ENCODE measurements at regions not wholly inside any gene's neighbourhood (a gene's known extent, or its start where the extent isn't known, plus 50 kb on each side); places are given as distances from the start of the nearest gene placed in this dataset.

DNA sequence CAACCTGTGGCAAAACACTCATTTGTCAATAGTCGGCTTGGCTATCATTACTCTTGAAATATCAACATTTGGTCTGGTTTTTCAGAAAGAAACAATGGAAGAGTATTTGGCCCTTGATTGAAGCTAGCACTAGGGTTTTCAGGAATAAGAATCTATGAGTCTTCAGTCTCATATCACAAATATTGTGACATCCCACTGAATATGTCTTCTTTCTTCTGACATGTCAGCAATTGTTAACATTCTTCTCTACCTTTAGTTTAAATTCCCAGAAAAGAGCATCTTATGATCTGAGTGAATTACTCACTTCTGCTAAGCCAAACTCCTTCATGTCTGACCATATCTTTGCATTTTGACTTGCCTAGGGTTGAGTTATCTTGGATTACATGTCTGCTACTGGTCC is 435.2 kb upstream of the SEMA3D start:
- TF ChIP-seq, protein P1, sequence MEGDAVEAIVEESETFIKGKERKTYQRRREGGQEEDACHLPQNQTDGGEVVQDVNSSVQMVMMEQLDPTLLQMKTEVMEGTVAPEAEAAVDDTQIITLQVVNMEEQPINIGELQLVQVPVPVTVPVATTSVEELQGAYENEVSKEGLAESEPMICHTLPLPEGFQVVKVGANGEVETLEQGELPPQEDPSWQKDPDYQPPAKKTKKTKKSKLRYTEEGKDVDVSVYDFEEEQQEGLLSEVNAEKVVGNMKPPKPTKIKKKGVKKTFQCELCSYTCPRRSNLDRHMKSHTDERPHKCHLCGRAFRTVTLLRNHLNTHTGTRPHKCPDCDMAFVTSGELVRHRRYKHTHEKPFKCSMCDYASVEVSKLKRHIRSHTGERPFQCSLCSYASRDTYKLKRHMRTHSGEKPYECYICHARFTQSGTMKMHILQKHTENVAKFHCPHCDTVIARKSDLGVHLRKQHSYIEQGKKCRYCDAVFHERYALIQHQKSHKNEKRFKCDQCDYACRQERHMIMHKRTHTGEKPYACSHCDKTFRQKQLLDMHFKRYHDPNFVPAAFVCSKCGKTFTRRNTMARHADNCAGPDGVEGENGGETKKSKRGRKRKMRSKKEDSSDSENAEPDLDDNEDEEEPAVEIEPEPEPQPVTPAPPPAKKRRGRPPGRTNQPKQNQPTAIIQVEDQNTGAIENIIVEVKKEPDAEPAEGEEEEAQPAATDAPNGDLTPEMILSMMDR (IDR thresholded peaks at IDR 0.05) = no peak
- no peak for TF ChIP-seq ZFX (IDR thresholded peaks at IDR 0.05; ENCODE audit: borderline replicate concordance)
- no peak overlapping the region for H3K27ac ChIP-seq

- no peak overlapping the region for H3K27ac ChIP-seq
- no peak for TF ChIP-seq ZFX (IDR thresholded peaks at IDR 0.05; ENCODE audit: borderline replicate concordance)
- TF ChIP-seq, protein P1 (IDR thresholded peaks at IDR 0.05) = no peak
Measured at GRCh38 chr7:85620936-85621685, 434.3 kb upstream of the SEMA3D start.

DNA sequence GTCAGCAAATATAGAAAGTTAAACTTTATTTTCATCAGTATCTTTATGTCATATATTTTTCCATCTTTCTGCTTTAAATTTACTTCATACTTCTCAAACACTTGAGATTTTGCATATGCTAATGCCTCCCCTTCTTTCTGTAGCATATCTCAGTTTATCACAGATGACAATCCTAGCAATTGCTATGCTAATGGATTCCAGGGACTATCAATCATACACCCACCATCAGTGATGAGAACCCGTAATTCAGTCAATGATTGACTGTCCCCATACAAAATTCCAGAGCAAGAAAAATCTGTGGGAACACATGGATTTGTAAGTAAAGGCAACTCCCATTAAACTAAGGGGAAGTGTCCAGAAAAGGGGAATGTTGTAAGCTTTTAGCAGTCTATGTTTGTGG is 432.4 kb upstream of the SEMA3D start:
- TF ChIP-seq, protein P1 (IDR thresholded peaks at IDR 0.05) = no peak
- TF ChIP-seq ZFX (IDR thresholded peaks at IDR 0.05; ENCODE audit: borderline replicate concordance) = no peak
- H3K27ac ChIP-seq = no peak overlapping the region

DNA sequence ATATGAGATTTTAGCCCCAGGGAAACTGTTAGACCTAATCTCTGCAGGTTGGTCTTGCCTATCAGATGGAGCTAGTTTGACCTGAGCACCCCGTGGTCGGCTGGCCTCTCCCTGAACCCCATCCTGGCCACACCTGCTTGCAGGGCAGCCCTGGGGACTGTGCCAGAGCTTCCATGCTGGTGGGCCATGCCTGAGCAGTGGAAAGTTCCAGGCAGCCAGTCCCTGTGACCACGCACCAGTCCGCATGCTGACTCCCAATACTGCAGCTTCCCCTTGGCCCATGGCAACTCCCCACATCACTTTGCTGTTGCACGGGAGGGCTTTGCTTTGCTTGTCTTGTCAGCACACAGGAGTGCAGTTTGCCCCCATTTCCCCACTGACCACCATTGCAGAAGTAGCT is 427.8 kb upstream of the SEMA3D start:
- H3K27ac ChIP-seq = no peak overlapping the region
- TF ChIP-seq, protein P1 (IDR thresholded peaks at IDR 0.05) = no peak
- no peak for TF ChIP-seq ZFX (IDR thresholded peaks at IDR 0.05; ENCODE audit: borderline replicate concordance)

GRCh38 chr7:85612514-85612913 is 425.7 kb upstream of the SEMA3D start:
- TF ChIP-seq ZFX (IDR thresholded peaks at IDR 0.05; ENCODE audit: borderline replicate concordance) = no peak
- TF ChIP-seq, protein P1 (IDR thresholded peaks at IDR 0.05) = no peak

DNA sequence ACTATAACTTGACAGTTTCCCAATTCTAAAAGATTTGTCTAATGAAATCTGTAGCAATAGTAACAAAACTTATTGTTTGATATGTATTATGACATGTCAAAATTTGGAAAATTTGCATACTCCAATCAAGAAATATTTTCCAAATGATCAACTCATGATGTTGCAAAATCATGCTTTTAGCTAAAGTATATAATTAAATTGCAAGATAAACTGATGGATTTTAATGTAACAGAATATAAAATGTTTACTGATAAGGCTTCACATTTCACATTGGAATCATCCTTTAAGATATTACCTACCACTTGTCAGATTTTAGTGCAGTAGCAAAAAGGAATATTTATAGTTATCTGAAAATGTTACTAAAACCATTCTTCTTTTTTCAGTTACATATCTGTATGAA is 421.9 kb upstream of the SEMA3D start:
- H3K27ac ChIP-seq = no peak overlapping the region
- TF ChIP-seq, protein P1 (IDR thresholded peaks at IDR 0.05) = no peak
- TF ChIP-seq ZFX (IDR thresholded peaks at IDR 0.05; ENCODE audit: borderline replicate concordance) = no peak

More at GRCh38 chr7:85612514-85612913, 425.7 kb upstream of the SEMA3D start:
- no peak overlapping the region for H3K27ac ChIP-seq

DNA sequence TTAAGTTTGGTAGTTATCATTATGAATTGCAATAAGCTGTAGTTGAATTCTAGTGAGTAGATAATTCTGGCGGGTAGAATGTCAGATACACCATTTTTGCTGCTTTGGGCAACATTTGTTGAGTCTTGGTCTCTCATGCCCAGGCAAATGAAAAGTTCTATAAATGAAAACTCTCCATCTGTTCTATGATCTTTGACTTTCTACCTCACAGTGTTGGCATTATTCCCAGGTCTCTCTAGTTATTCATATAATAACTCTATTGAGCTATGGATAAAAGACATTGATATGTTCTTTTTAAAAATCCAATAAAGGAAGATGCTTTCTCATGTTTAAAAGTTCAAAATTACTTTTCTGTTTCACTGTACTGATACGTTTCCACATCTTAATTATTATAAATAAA is 415.3 kb upstream of the SEMA3D start:
- H3K27ac ChIP-seq = no peak overlapping the region
- TF ChIP-seq ZFX (IDR thresholded peaks at IDR 0.05; ENCODE audit: borderline replicate concordance) = no peak
- TF ChIP-seq, protein P1 (IDR thresholded peaks at IDR 0.05) = no peak
